ENCODE measurements at regions not wholly inside any gene's neighbourhood (a gene's known extent, or its start where the extent isn't known, plus 50 kb on each side); places are given as distances from the start of the nearest gene placed in this dataset.

GRCh38 chr2:43123981-43124686, 102.3 kb downstream of the ZFP36L2 start:
- TF ChIP-seq, protein P1, sequence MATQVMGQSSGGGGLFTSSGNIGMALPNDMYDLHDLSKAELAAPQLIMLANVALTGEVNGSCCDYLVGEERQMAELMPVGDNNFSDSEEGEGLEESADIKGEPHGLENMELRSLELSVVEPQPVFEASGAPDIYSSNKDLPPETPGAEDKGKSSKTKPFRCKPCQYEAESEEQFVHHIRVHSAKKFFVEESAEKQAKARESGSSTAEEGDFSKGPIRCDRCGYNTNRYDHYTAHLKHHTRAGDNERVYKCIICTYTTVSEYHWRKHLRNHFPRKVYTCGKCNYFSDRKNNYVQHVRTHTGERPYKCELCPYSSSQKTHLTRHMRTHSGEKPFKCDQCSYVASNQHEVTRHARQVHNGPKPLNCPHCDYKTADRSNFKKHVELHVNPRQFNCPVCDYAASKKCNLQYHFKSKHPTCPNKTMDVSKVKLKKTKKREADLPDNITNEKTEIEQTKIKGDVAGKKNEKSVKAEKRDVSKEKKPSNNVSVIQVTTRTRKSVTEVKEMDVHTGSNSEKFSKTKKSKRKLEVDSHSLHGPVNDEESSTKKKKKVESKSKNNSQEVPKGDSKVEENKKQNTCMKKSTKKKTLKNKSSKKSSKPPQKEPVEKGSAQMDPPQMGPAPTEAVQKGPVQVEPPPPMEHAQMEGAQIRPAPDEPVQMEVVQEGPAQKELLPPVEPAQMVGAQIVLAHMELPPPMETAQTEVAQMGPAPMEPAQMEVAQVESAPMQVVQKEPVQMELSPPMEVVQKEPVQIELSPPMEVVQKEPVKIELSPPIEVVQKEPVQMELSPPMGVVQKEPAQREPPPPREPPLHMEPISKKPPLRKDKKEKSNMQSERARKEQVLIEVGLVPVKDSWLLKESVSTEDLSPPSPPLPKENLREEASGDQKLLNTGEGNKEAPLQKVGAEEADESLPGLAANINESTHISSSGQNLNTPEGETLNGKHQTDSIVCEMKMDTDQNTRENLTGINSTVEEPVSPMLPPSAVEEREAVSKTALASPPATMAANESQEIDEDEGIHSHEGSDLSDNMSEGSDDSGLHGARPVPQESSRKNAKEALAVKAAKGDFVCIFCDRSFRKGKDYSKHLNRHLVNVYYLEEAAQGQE (IDR thresholded peaks at IDR 0.05; ENCODE audit: low read depth): no peak
- TF ChIP-seq TCF12 (IDR thresholded peaks at IDR 0.05; ENCODE audit: low read depth) (no peak), CEBPB (IDR thresholded peaks at IDR 0.05) (no peak), TEAD4 (IDR thresholded peaks at IDR 0.05) (no peak), EP300 (IDR thresholded peaks at IDR 0.05; ENCODE audit: borderline replicate concordance) (no peak), YY1 (IDR thresholded peaks at IDR 0.05; ENCODE audit: low read depth) (no peak), NFIC (IDR thresholded peaks at IDR 0.05) (no peak)
- TF ChIP-seq, protein P2, sequence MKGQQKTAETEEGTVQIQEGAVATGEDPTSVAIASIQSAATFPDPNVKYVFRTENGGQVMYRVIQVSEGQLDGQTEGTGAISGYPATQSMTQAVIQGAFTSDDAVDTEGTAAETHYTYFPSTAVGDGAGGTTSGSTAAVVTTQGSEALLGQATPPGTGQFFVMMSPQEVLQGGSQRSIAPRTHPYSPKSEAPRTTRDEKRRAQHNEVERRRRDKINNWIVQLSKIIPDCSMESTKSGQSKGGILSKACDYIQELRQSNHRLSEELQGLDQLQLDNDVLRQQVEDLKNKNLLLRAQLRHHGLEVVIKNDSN (IDR thresholded peaks at IDR 0.05): no peak
- TF ChIP-seq, protein P3, sequence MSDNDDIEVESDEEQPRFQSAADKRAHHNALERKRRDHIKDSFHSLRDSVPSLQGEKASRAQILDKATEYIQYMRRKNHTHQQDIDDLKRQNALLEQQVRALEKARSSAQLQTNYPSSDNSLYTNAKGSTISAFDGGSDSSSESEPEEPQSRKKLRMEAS (IDR thresholded peaks at IDR 0.05): no peak

Measured in Ishikawa (cell line).